Bronchial epithelial cell (primary cell): ENCODE measurements at regions not wholly inside any gene's neighbourhood (a gene's known extent, or its start where the extent isn't known, plus 50 kb on each side); places are given as distances from the start of the nearest gene placed in this dataset.

Source experiments
- DNase-seq: peaks from one replicate; pipeline ENCODE4 v3.0.0-alpha.2; 2010; ENCODE audit warnings: low read depth
- FAIRE-seq: peaks from 2 replicates; lab custom pipeline; 2011; peaks lifted over from hg19 to GRCh38; lab: Jason Lieb, UNC
- H3K27me3 ChIP-seq: 2 replicates; pipeline ENCODE4 v1.5.1; 2011; ENCODE audit warnings: low read length; ENCODE audit not compliant: control insufficient read depth, insufficient read depth
- H3K36me3 ChIP-seq: 2 replicates; pipeline ENCODE4 v1.5.1; 2011; ENCODE audit warnings: low read length; ENCODE audit not compliant: control insufficient read depth, insufficient read depth
- H3K4me3 ChIP-seq: 2 replicates; pipeline ENCODE4 v1.5.1; 2011; ENCODE audit warnings: mild to moderate bottlenecking, low read depth, low read length, control low read depth
- TF ChIP-seq, protein P1 (sequence below): IDR thresholded peaks from 2 replicates; pipeline ENCODE4 v1.5.1; 2011; ENCODE audit warnings: mild to moderate bottlenecking, moderate library complexity, low read length, control low read depth, inconsistent platforms; ENCODE audit not compliant: insufficient read depth, severe bottlenecking

DNA sequence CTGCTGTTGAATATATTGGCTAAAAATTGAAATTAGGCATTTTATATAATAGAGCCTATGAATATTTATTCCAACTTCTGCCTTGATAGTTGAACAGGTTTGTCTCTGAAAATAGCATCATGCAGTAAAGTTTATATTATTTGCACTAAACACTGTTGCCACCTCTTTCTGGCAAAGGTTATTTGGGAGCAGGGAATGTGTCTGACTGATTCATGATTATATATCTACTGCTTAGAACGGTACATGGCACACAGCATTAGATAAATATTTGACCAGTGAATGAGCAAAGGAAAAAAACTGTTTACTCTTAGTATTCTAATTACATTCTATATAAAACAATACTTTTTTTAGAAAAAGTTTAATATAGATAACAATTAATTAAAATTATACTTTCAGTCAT, 123.1 kb upstream of the MGAT4C start:
- FAIRE-seq, result no peak
- TF ChIP-seq, protein P1, sequence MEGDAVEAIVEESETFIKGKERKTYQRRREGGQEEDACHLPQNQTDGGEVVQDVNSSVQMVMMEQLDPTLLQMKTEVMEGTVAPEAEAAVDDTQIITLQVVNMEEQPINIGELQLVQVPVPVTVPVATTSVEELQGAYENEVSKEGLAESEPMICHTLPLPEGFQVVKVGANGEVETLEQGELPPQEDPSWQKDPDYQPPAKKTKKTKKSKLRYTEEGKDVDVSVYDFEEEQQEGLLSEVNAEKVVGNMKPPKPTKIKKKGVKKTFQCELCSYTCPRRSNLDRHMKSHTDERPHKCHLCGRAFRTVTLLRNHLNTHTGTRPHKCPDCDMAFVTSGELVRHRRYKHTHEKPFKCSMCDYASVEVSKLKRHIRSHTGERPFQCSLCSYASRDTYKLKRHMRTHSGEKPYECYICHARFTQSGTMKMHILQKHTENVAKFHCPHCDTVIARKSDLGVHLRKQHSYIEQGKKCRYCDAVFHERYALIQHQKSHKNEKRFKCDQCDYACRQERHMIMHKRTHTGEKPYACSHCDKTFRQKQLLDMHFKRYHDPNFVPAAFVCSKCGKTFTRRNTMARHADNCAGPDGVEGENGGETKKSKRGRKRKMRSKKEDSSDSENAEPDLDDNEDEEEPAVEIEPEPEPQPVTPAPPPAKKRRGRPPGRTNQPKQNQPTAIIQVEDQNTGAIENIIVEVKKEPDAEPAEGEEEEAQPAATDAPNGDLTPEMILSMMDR, result no peak

DNA sequence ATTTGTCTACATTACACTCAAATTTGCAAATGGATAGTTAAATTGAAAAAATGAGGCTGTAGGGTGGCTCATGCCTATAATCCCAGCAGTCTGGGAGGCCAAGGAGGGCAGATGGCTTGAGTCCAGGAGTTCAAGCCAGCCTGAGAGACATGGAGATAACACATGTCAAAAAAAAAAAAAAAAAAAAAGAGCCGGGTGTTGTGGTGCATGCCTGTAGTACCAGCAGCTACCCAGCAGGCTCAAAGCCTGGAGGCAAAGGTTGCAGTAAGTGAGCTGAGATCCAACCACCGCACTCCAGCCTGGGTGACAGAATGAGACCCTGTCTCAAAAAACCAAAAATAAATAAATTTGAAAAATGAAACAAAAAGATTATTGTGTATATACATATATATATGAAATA, 119.9 kb upstream of the MGAT4C start:
- Histone ChIP-seq H3K36me3 (no peaks in the 10 kb centered on the region), H3K4me3 (no peak overlapping the region), H3K27me3 (no peaks in the 10 kb centered on the region)
- DNase-seq (peak; percentile 1), FAIRE-seq (no peak)
- TF ChIP-seq, protein P1, result peak; percentile 10

More for the DNA sequence above, 123.1 kb upstream of the MGAT4C start:
- no peak overlapping the region for H3K4me3 ChIP-seq
- no peaks in the 10 kb centered on the region for H3K36me3 ChIP-seq
- H3K27me3 ChIP-seq, result no peaks in the 10 kb centered on the region
- DNase-seq, result no peak

DNA sequence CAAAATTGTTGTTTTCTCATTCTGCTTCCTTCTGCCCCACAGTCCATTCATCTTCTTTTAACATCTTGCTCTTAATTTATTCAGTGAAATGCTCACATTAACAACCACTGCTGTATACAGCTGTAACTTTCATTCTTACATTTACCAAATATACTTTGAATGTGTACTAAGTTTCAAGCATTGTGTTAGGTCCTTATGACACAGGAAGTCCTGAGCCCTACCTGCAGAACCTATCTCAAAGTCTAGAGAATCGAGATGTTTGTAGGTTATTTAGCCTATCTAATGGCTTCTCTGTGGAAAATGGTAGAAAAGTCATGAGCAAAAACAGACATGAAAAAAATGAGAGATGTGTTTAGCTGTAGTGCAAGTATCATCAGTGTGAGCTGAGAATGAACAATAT, 117.6 kb upstream of the MGAT4C start:
- FAIRE-seq (no peak), DNase-seq (no peak)
- Histone ChIP-seq H3K4me3 (no peak overlapping the region), H3K27me3 (no peaks in the 10 kb centered on the region), H3K36me3 (no peaks in the 10 kb centered on the region)
- TF ChIP-seq, protein P1, result no peak

GRCh38 chr12:86367137-86367536, 110.9 kb upstream of the MGAT4C start:
- FAIRE-seq, result no peak

GRCh38 chr12:86349196-86349595, 93.0 kb upstream of the MGAT4C start:
- no peak for FAIRE-seq
- Histone ChIP-seq H3K27me3 (no peaks in the 10 kb centered on the region), H3K36me3 (no peaks in the 10 kb centered on the region), H3K4me3 (no peak overlapping the region)
- no peak for DNase-seq
- TF ChIP-seq, protein P1, result no peak

More at GRCh38 chr12:86367137-86367536, 110.9 kb upstream of the MGAT4C start:
- H3K4me3 ChIP-seq, result no peak overlapping the region
- no peaks in the 10 kb centered on the region for H3K27me3 ChIP-seq
- no peak for DNase-seq
- TF ChIP-seq, protein P1, result no peak
- H3K36me3 ChIP-seq, result no peaks in the 10 kb centered on the region

GRCh38 chr12:86333955-86334522, 77.8 kb upstream of the MGAT4C start:
- no peak overlapping the region for H3K4me3 ChIP-seq
- DNase-seq (no peak), FAIRE-seq (no peak)
- no peaks in the 10 kb centered on the region for H3K27me3 ChIP-seq
- no peaks in the 10 kb centered on the region for H3K36me3 ChIP-seq
- TF ChIP-seq, protein P1, result no peak
